ENCODE measurements at regions not wholly inside any gene's neighbourhood (a gene's known extent, or its start where the extent isn't known, plus 50 kb on each side); places are given as distances from the start of the nearest gene placed in this dataset.
"Not testable (repeated sequence)": the region's sequence is repeated elsewhere in the genome, so short reads cannot be mapped to it uniquely, and the experiment has no call there.

GRCh38 chr17:12195418-12195817 is 174.7 kb downstream of the MAP2K4 start:
- in situ Hi-C loops (cut with HindIII; ENCODE audit: low pct_unique_long_range_greater_than_20kb, low sequenced_read_pairs) = no loop called here
- no peak for DNase-seq (ENCODE audit: low read depth)

GRCh38 chr17:12201294-12201880 is 180.7 kb downstream of the MAP2K4 start:
- DNase-seq (ENCODE audit: low read depth) = no peak
- in situ Hi-C loops (cut with HindIII; ENCODE audit: low pct_unique_long_range_greater_than_20kb, low sequenced_read_pairs) = no loop called here

- no peak for DNase-seq (ENCODE audit: low read depth)
- in situ Hi-C loops (cut with HindIII; ENCODE audit: low pct_unique_long_range_greater_than_20kb, low sequenced_read_pairs) = no loop called here
Observed at GRCh38 chr17:12209632-12210191, 189.0 kb downstream of the MAP2K4 start.

- DNase-seq (ENCODE audit: low read depth); in situ Hi-C loops (cut with HindIII; ENCODE audit: low pct_unique_long_range_greater_than_20kb, low sequenced_read_pairs): not testable (repeated sequence)
Observed at GRCh38 chr17:12220714-12221439, 200.2 kb downstream of the MAP2K4 start.

- no peak for DNase-seq (ENCODE audit: low read depth)
- in situ Hi-C loops (cut with HindIII; ENCODE audit: low pct_unique_long_range_greater_than_20kb, low sequenced_read_pairs) = no loop called here
Observed at GRCh38 chr17:12222392-12222791, 201.7 kb downstream of the MAP2K4 start.

GRCh38 chr17:12227547-12227946 is 206.9 kb downstream of the MAP2K4 start:
- no peak for DNase-seq (ENCODE audit: low read depth)
- in situ Hi-C loops (cut with HindIII; ENCODE audit: low pct_unique_long_range_greater_than_20kb, low sequenced_read_pairs) = no loop called here

GRCh38 chr17:12229335-12229734 is 208.7 kb downstream of the MAP2K4 start:
- no peak for DNase-seq (ENCODE audit: low read depth)
- in situ Hi-C loops (cut with HindIII; ENCODE audit: low pct_unique_long_range_greater_than_20kb, low sequenced_read_pairs) = no loop called here

- in situ Hi-C loops (cut with HindIII; ENCODE audit: low pct_unique_long_range_greater_than_20kb, low sequenced_read_pairs) = no loop called here
- no peak for DNase-seq (ENCODE audit: low read depth)
Observed at GRCh38 chr17:12230481-12231354, 210.0 kb downstream of the MAP2K4 start.

GRCh38 chr17:12231355-12231682 is 210.6 kb downstream of the MAP2K4 start:
- in situ Hi-C loops (cut with HindIII; ENCODE audit: low pct_unique_long_range_greater_than_20kb, low sequenced_read_pairs) = no loop called here
- DNase-seq (ENCODE audit: low read depth) = no peak

GRCh38 chr17:12239021-12239420 is 218.3 kb downstream of the MAP2K4 start:
- DNase-seq (ENCODE audit: low read depth); in situ Hi-C loops (cut with HindIII; ENCODE audit: low pct_unique_long_range_greater_than_20kb, low sequenced_read_pairs): not testable (repeated sequence)

- in situ Hi-C loops (cut with HindIII; ENCODE audit: low pct_unique_long_range_greater_than_20kb, low sequenced_read_pairs) = no loop called here
- no peak for DNase-seq (ENCODE audit: low read depth)
Observed at GRCh38 chr17:12242345-12242954, 221.8 kb downstream of the MAP2K4 start.

- no peak for DNase-seq (ENCODE audit: low read depth)
- in situ Hi-C loops (cut with HindIII; ENCODE audit: low pct_unique_long_range_greater_than_20kb, low sequenced_read_pairs) = no loop called here
Observed at GRCh38 chr17:12247761-12248160, 227.1 kb downstream of the MAP2K4 start.

GRCh38 chr17:12250973-12251372 is 230.3 kb downstream of the MAP2K4 start:
- no peak for DNase-seq (ENCODE audit: low read depth)
- in situ Hi-C loops (cut with HindIII; ENCODE audit: low pct_unique_long_range_greater_than_20kb, low sequenced_read_pairs) = no loop called here

GRCh38 chr17:12252462-12252861 is 231.8 kb downstream of the MAP2K4 start:
- in situ Hi-C loops (cut with HindIII; ENCODE audit: low pct_unique_long_range_greater_than_20kb, low sequenced_read_pairs) = no loop called here
- DNase-seq (ENCODE audit: low read depth) = no peak

- in situ Hi-C loops (cut with HindIII; ENCODE audit: low pct_unique_long_range_greater_than_20kb, low sequenced_read_pairs) = no loop called here
- no peak for DNase-seq (ENCODE audit: low read depth)
Observed at GRCh38 chr17:12254460-12254859, 233.8 kb downstream of the MAP2K4 start.

- peak; percentile 27 for DNase-seq (ENCODE audit: low read depth)
- in situ Hi-C loops (cut with HindIII; ENCODE audit: low pct_unique_long_range_greater_than_20kb, low sequenced_read_pairs) = no loop called here
Observed at GRCh38 chr17:12256380-12256995, 235.8 kb downstream of the MAP2K4 start.

- in situ Hi-C loops (cut with HindIII; ENCODE audit: low pct_unique_long_range_greater_than_20kb, low sequenced_read_pairs) = no loop called here
- DNase-seq (ENCODE audit: low read depth) = no peak
Observed at GRCh38 chr17:12257176-12257575, 236.5 kb downstream of the MAP2K4 start.

- in situ Hi-C loops (cut with HindIII; ENCODE audit: low pct_unique_long_range_greater_than_20kb, low sequenced_read_pairs) = no loop called here
- DNase-seq (ENCODE audit: low read depth) = no peak
Observed at GRCh38 chr17:12261354-12261753, 240.7 kb downstream of the MAP2K4 start.
